ENCODE measurements at regions not wholly inside any gene's neighbourhood (a gene's known extent, or its start where the extent isn't known, plus 50 kb on each side); places are given as distances from the start of the nearest gene placed in this dataset.

DNA sequence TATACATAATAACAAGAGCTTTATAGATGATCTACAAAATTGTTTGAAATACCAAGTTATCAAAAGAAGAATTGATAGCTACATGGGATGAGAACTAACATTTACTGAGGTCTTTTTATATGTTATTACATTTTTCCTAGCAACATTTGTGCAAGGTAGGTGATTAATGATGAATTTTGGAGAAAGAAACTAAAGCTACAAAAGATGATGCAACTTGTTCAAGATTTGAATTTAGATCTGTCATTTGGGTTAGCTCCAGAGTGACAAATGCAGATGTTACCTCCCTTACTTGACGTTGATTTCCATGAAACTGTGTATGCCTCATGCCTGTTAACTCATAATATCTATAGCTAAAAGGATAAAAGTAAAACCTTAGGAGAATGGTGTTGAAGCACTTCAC, 84.5 kb upstream of the EYA4 start:
- ChIA-PET POLR2A (ENCODE audit: unreplicated experiment) (no interaction called here), CTCF (no interaction called here)
- H3F3A ChIP-seq (ENCODE audit: low read length, unreplicated experiment) = no peaks in the 10 kb centered on the region
- H3K4me3 ChIP-seq (ENCODE audit: low read length) = no peak overlapping the region
- no TSS peak for BruUV-seq (replicated peaks)
- H2AFZ ChIP-seq (ENCODE audit: low read length) = no peak overlapping the region
- H3K36me3 ChIP-seq (ENCODE audit: low read depth, low read length) = no peaks in the 10 kb centered on the region
- no peaks in the 10 kb centered on the region for H3K27me3 ChIP-seq (ENCODE audit: low read length)
- DNase-seq = no peak
- H3K9ac ChIP-seq (ENCODE audit: low read length) = no peak overlapping the region
- no peak for ATAC-seq
- no peaks in the 10 kb centered on the region for H3K9me3 ChIP-seq (ENCODE audit: low read length)
- intact Hi-C loops (cut with micrococcal nuclease) = no loop called here
- H3K27ac ChIP-seq (ENCODE audit: low read length) = no peak overlapping the region
- H3K4me1 ChIP-seq (ENCODE audit: insufficient read depth, low read length) = no peaks in the 10 kb centered on the region; the same call in 1 of the 2 replicates
- TF ChIP-seq EZH2 (IDR thresholded peaks at IDR 0.05; ENCODE audit: low read length, unreplicated experiment) (no peak), EZH2phosphoT487 (IDR thresholded peaks at IDR 0.05; ENCODE audit: borderline replicate concordance, low read length) (no peak)
- TF ChIP-seq, protein P1, sequence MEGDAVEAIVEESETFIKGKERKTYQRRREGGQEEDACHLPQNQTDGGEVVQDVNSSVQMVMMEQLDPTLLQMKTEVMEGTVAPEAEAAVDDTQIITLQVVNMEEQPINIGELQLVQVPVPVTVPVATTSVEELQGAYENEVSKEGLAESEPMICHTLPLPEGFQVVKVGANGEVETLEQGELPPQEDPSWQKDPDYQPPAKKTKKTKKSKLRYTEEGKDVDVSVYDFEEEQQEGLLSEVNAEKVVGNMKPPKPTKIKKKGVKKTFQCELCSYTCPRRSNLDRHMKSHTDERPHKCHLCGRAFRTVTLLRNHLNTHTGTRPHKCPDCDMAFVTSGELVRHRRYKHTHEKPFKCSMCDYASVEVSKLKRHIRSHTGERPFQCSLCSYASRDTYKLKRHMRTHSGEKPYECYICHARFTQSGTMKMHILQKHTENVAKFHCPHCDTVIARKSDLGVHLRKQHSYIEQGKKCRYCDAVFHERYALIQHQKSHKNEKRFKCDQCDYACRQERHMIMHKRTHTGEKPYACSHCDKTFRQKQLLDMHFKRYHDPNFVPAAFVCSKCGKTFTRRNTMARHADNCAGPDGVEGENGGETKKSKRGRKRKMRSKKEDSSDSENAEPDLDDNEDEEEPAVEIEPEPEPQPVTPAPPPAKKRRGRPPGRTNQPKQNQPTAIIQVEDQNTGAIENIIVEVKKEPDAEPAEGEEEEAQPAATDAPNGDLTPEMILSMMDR (conservative IDR thresholded peaks at IDR 0.05; ENCODE audit: low read depth, low read length) = no peak
- H3K79me2 ChIP-seq (ENCODE audit: low read length) = no peaks in the 10 kb centered on the region
- H3K4me2 ChIP-seq (ENCODE audit: low read length) = no peak overlapping the region
- no peaks in the 10 kb centered on the region for H4K20me1 ChIP-seq (ENCODE audit: low read length)
- no peaks in the 10 kb centered on the region for H3K9me2 ChIP-seq (replicated peaks; ENCODE audit: low read length)

DNA sequence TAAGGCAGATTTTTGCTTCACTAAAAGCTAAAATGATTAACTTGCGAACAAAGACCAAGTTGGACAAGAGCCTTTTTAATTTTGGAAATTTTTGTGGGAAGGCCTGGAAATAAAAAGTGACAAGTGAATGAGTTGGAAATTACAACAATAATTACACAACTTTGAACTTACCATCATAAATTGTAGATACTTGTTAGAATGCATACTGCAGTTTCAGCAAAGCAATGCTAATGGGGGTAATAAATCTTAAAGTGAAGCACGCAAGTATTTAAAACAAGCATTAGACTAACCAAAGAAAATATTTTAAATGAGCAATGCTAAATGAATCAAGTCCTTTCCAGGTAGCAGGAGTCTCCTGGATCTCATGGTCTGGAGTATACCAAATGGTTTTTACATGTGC, 83.2 kb upstream of the EYA4 start:
- ChIA-PET CTCF (no interaction called here), POLR2A (ENCODE audit: unreplicated experiment) (no interaction called here)
- H3K9me2 ChIP-seq (replicated peaks; ENCODE audit: low read length) = no peaks in the 10 kb centered on the region
- no peaks in the 10 kb centered on the region for H3K79me2 ChIP-seq (ENCODE audit: low read length)
- BruUV-seq (replicated peaks) = no TSS peak
- H3K4me2 ChIP-seq (ENCODE audit: low read length) = no peak overlapping the region
- intact Hi-C loops (cut with micrococcal nuclease) = no loop called here
- H2AFZ ChIP-seq (ENCODE audit: low read length) = no peak overlapping the region
- H3K4me3 ChIP-seq (ENCODE audit: low read length) = no peak overlapping the region
- ATAC-seq (no peak), DNase-seq (no peak)
- H3K27ac ChIP-seq (ENCODE audit: low read length) = no peak overlapping the region
- no peaks in the 10 kb centered on the region for H3F3A ChIP-seq (ENCODE audit: low read length, unreplicated experiment)
- TF ChIP-seq EZH2 (IDR thresholded peaks at IDR 0.05; ENCODE audit: low read length, unreplicated experiment) = no peak
- TF ChIP-seq, protein P1 (conservative IDR thresholded peaks at IDR 0.05; ENCODE audit: low read depth, low read length) = no peak
- no peak for TF ChIP-seq EZH2phosphoT487 (IDR thresholded peaks at IDR 0.05; ENCODE audit: borderline replicate concordance, low read length)
- no peaks in the 10 kb centered on the region for H3K36me3 ChIP-seq (ENCODE audit: low read depth, low read length)
- no peak overlapping the region for H3K9ac ChIP-seq (ENCODE audit: low read length)
- no peaks in the 10 kb centered on the region for H3K27me3 ChIP-seq (ENCODE audit: low read length)
- H4K20me1 ChIP-seq (ENCODE audit: low read length) = no peaks in the 10 kb centered on the region
- no peaks in the 10 kb centered on the region for H3K9me3 ChIP-seq (ENCODE audit: low read length)
- H3K4me1 ChIP-seq (ENCODE audit: insufficient read depth, low read length) = no peaks in the 10 kb centered on the region; the same call in 1 of the 2 replicates

DNA sequence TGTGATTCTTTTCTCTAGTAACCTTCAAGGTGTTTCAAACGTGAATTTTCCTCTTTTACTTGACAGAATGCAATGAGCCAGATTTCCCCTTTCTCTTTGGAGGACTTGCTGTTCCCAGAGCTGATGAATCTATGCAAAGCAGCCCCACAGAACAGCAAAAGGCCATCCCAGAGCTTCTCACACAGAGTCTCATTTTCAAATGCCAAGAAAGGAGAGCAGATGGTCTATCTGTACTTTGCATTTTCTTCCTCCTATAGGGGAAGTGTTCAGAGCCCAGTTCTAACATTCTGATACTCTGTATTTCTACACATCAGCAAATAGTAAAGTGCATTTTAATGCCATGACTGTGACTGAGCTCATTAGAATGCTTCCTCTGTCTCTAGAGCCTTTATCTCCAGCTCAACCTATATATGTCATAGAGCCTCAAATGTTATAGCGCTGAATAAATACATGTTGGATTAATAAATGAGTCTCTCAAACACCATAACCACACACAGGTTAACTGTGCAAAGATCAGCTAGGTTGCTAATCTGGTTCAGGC, 81.8 kb upstream of the EYA4 start:
- Histone ChIP-seq H3K27ac (ENCODE audit: low read length) (no peak overlapping the region), H3K4me3 (ENCODE audit: low read length) (no peak overlapping the region), H3K36me3 (ENCODE audit: low read depth, low read length) (no peaks in the 10 kb centered on the region), H3F3A (ENCODE audit: low read length, unreplicated experiment) (no peaks in the 10 kb centered on the region), H3K27me3 (ENCODE audit: low read length) (no peaks in the 10 kb centered on the region), H3K9ac (ENCODE audit: low read length) (no peak overlapping the region), H3K79me2 (ENCODE audit: low read length) (no peaks in the 10 kb centered on the region), H3K9me2 (replicated peaks; ENCODE audit: low read length) (no peaks in the 10 kb centered on the region), H3K9me3 (ENCODE audit: low read length) (no peaks in the 10 kb centered on the region), H3K4me2 (ENCODE audit: low read length) (no peak overlapping the region), H2AFZ (ENCODE audit: low read length) (no peak overlapping the region), H3K4me1 (ENCODE audit: insufficient read depth, low read length) (no peaks in the 10 kb centered on the region; the same call in 1 of the 2 replicates), H4K20me1 (ENCODE audit: low read length) (no peaks in the 10 kb centered on the region)
- ATAC-seq (peak; percentile 54), DNase-seq (peak; percentile 43)
- POLR2A ChIA-PET (ENCODE audit: unreplicated experiment) = no interaction called here
- CTCF ChIA-PET = no interaction called here
- TF ChIP-seq EZH2phosphoT487 (IDR thresholded peaks at IDR 0.05; ENCODE audit: borderline replicate concordance, low read length) = no peak
- TF ChIP-seq, protein P1 (conservative IDR thresholded peaks at IDR 0.05; ENCODE audit: low read depth, low read length) = no peak
- TF ChIP-seq EZH2 (IDR thresholded peaks at IDR 0.05; ENCODE audit: low read length, unreplicated experiment) = no peak
- no TSS peak for BruUV-seq (replicated peaks)
- intact Hi-C loops (cut with micrococcal nuclease) = no loop called here
